ENCODE measurements at regions not wholly inside any gene's neighbourhood (a gene's known extent, or its start where the extent isn't known, plus 50 kb on each side); places are given as distances from the start of the nearest gene placed in this dataset.
A peak's percentile ranks its signal among the peaks of the same experiment; 100 is the strongest.

DNA sequence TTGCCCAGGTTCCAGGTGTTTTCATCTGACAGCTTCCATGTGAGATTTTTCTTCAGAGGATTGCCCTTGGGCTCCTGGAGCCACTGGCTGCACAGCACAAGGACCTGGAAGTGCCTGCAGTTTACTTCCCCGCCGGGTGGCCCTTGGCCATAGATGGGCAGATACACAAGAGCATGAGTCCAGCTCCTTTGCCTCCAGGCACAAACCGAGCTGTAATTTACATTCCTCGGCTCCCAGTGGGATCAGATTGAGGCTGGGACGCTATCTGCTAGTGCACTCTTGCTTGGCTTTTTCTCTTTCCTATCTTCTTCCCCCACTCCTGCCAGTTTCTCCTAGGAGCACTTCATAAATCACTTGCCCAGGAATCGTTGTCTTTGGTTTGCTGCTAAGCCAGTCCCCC is 85.4 kb upstream of the RALY start:
- TF ChIP-seq, protein P1, sequence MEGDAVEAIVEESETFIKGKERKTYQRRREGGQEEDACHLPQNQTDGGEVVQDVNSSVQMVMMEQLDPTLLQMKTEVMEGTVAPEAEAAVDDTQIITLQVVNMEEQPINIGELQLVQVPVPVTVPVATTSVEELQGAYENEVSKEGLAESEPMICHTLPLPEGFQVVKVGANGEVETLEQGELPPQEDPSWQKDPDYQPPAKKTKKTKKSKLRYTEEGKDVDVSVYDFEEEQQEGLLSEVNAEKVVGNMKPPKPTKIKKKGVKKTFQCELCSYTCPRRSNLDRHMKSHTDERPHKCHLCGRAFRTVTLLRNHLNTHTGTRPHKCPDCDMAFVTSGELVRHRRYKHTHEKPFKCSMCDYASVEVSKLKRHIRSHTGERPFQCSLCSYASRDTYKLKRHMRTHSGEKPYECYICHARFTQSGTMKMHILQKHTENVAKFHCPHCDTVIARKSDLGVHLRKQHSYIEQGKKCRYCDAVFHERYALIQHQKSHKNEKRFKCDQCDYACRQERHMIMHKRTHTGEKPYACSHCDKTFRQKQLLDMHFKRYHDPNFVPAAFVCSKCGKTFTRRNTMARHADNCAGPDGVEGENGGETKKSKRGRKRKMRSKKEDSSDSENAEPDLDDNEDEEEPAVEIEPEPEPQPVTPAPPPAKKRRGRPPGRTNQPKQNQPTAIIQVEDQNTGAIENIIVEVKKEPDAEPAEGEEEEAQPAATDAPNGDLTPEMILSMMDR (conservative IDR thresholded peaks at IDR 0.05; ENCODE audit: low read depth), result no peak
- no peak for DNase-seq (ENCODE audit: low spot score)
- ChIA-PET POLR2A (ENCODE audit: low non-redundant PET) (no interaction called here), CTCF (interaction anchor here (0.6 to 1.1 kb wide), 2 partner anchors 34 to 161 kb away, joined by 3 to 4 read pairs; no protein-coding TSS in a partner anchor)
- no peak overlapping the region for H3K27ac ChIP-seq

DNA sequence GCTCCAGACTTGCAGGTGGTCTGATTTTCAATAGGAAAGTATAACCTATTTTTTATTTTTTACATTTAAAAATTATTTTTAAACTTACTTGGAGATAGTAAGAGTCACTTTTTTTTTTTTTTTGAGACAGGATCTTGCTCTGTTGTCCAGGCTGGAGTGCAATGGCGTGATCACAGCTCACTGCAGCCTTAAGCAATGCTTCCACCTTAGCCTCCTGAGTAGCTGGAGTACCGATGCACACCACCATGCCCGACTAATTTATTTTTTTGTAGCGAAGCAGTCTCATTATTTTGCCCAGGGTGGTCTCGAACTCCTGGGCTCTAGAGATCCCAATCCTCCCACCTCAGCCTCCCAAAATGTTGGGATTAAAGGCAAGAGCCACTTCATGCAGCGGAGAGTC is 84.8 kb upstream of the RALY start:
- ChIA-PET POLR2A (ENCODE audit: low non-redundant PET) (no interaction called here), CTCF (interaction anchor here (0.6 kb wide), 1 partner anchor 35 kb away, joined by 4 read pairs; no protein-coding TSS in a partner anchor)
- no peak for DNase-seq (ENCODE audit: low spot score)
- TF ChIP-seq, protein P1 (conservative IDR thresholded peaks at IDR 0.05; ENCODE audit: low read depth), result no peak
- no peak overlapping the region for H3K27ac ChIP-seq

DNA sequence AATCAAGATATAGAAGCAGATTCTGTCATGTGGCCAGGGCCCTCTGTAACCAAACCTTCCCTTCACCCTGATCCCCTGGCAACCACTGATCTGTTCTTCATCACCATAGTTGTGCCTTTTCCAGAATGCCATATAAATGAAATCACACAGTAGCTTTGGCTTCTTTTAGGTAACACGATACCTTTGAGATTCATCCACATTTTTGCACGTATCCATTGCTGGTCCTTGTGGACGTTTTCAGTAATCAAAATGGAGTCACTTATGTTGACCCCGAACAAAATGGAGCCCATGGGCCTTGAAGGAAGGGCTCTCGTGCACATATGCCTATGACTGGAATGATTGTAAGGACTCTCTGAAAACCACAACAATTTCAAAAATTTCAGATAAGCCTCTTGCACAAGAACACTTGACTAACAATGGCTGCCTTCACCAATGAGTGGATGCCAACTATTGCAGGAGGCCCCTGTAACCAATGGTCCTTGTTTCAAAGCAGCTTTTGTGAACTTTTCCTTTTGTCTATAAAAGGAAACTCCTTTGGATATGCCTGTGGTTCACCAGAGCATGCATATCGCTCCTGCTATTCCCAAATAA is 84.3 kb upstream of the RALY start:
- no peak overlapping the region for H3K27ac ChIP-seq
- TF ChIP-seq, protein P1 (conservative IDR thresholded peaks at IDR 0.05; ENCODE audit: low read depth), result no peak
- DNase-seq (ENCODE audit: low spot score), result peak; percentile 61
- POLR2A ChIA-PET (ENCODE audit: low non-redundant PET), result no interaction called here
- CTCF ChIA-PET, result interaction anchor here (0.7 kb wide), 1 partner anchor 51 kb away, joined by 3 read pairs; no protein-coding TSS in a partner anchor

DNA sequence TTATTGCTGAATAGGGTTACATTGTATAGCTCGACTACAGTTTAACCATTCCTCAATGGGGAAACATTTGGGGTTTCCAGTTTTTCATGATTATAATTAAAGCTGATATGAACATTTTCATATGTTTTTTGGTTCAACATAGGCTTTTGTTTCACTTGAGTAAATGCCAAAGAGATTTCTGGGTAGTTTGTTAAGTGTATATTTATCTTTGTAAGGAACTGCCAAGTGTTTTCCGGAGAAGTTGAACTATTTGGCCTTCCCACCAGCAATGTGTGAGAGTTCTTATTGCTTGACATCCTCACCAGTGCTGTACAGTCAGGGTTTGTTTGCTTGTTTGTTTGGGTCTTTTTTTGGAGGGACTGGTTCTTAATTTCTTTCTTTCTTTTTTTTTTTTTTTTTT is 83.7 kb upstream of the RALY start:
- TF ChIP-seq, protein P1 (conservative IDR thresholded peaks at IDR 0.05; ENCODE audit: low read depth), result no peak
- POLR2A ChIA-PET (ENCODE audit: low non-redundant PET), result no interaction called here
- CTCF ChIA-PET, result interaction anchor here (0.7 kb wide), 1 partner anchor 51 kb away, joined by 3 read pairs; no protein-coding TSS in a partner anchor
- H3K27ac ChIP-seq, result no peak overlapping the region
- DNase-seq (ENCODE audit: low spot score), result no peak

DNA sequence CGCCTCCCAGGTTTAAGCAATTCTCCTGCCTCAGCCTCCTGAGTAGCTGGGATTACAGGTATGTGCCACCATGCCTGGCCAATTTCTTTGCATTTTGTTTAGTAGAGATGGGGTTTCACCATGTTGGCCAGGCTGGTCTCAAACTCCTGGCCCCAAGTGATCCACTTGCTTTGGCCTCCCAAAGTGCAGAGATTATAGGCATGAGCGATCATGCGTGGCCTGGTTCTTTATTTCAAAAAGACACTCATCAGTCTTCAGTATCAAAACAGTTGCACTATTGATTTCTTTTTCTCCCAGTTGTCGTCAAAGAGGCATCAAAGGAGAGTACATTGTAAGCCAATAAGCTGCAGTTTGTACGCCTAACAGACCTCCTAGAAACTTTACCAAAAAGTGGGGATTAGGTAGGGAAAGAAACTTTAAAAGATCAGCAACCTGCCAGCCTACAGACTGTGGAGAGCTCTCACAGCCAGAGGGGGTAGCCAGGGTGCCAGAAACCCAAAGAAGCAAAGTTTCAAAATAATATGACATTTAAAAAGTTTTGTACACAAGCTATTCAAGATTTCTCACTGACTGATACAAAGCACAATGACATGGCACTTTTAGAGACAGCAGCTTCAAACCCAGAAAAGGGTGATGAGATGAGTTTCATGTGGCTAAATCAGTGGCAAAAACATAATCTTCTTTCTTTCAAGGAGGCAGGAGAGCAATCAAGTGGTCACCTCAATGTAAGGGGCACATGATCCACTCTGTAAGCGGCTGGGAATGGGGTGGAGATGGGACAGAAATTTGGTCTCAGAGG is 83.0 kb upstream of the RALY start:
- CTCF ChIA-PET, result interaction anchor here (0.5 to 0.7 kb wide), 2 partner anchors 52 to 377 kb away, joined by 3 read pairs; no protein-coding TSS in a partner anchor
- H3K27ac ChIP-seq, result no peak overlapping the region
- no peak for DNase-seq (ENCODE audit: low spot score)
- TF ChIP-seq, protein P1 (conservative IDR thresholded peaks at IDR 0.05; ENCODE audit: low read depth), result no peak
- POLR2A ChIA-PET (ENCODE audit: low non-redundant PET), result no interaction called here

DNA sequence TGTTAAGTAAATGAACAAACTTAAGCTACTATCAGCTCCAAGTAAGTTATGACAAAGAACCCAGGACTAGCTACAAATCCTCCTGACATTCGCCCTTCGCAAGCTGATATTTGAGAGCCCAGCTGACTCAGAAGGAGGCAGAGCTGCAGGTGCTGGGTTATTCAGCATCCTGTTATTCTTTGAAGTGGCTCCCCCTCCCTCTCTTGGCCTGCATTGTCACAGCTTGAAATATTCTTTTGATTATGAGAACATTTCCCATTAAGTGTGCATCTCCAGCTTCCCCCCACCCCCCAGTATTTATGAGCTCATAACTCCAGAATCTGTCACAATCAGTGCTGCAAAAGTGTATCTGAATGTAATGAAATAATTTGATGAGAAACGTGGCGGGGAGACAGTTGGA is 78.8 kb upstream of the RALY start:
- no peak overlapping the region for H3K27ac ChIP-seq
- POLR2A ChIA-PET (ENCODE audit: low non-redundant PET), result no interaction called here
- CTCF ChIA-PET, result interaction anchor here (0.6 to 1.8 kb wide), 13 partner anchors 13 to 245 kb away, joined by 3 to 10 read pairs (median 3); no protein-coding TSS in a partner anchor
- TF ChIP-seq, protein P1 (conservative IDR thresholded peaks at IDR 0.05; ENCODE audit: low read depth), result no peak
- DNase-seq (ENCODE audit: low spot score), result peak; percentile 76
